Kidney epithelial cell (primary cell): ENCODE measurements at regions not wholly inside any gene's neighbourhood (a gene's known extent, or its start where the extent isn't known, plus 50 kb on each side); places are given as distances from the start of the nearest gene placed in this dataset.
"Not testable (repeated sequence)": the region's sequence is repeated elsewhere in the genome, so short reads cannot be mapped to it uniquely, and the experiment has no call there.

ENCODE experiments used
- DNase-seq: peaks from one replicate; pipeline ENCODE4 v3.0.0-alpha.2; 2010; ENCODE audit warnings: low read depth
- H3K27me3 ChIP-seq: 2 replicates; pipeline ENCODE4 v1.6.0; 2011; ENCODE audit warnings: low read length; ENCODE audit not compliant: control insufficient read depth, insufficient read depth
- H3K36me3 ChIP-seq: 2 replicates; pipeline ENCODE4 v1.5.1; 2011; ENCODE audit warnings: low read length; ENCODE audit not compliant: control insufficient read depth, insufficient read depth
- H3K4me3 ChIP-seq: 2 replicates; pipeline ENCODE4 v1.5.1; 2011; ENCODE audit warnings: low read depth, mild to moderate bottlenecking, control low read depth, low read length
- TF ChIP-seq, protein P1 (sequence below): IDR thresholded peaks from 2 replicates; pipeline ENCODE4 v1.5.1; 2011; ENCODE audit warnings: mild to moderate bottlenecking, moderate library complexity, low read length, control low read depth, inconsistent platforms; ENCODE audit not compliant: insufficient read depth, poor library complexity, severe bottlenecking

DNA sequence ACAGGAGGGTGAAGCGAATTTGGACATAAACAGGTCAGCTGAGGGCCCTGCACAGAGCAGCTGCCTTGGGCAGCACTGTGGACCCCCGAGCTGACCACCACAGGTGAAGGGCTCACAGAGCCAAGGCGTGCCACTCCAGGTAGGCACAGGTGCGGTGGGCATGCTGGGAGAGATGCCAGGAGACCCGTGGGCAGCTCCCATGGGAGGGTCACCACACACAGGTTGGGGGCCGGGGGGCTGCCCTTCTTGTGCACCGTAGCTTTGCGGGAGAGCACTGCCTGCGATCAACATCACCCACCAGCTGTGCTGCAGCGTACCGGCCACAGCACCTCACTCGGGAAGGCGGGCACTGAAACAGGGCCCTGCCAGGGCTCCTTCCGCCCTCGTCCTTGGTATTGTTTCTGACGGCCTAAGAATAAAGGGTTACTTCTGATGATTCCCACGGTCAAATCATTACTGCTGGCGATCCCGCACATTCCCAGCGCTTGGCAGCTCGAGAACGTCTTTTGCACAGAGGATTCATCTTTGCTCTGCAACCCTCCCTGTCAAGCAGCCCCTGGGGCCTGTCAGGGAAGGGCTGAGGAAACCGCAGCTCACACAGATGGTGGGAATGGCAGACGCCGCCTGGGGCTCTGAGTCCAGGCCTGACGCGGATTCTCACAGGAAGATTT, 181.7 kb downstream of the BANP start:
- H3K4me3 ChIP-seq: no peak overlapping the region
- H3K27me3 ChIP-seq: no peaks in the 10 kb centered on the region
- no peaks in the 10 kb centered on the region for H3K36me3 ChIP-seq
- TF ChIP-seq, protein P1, sequence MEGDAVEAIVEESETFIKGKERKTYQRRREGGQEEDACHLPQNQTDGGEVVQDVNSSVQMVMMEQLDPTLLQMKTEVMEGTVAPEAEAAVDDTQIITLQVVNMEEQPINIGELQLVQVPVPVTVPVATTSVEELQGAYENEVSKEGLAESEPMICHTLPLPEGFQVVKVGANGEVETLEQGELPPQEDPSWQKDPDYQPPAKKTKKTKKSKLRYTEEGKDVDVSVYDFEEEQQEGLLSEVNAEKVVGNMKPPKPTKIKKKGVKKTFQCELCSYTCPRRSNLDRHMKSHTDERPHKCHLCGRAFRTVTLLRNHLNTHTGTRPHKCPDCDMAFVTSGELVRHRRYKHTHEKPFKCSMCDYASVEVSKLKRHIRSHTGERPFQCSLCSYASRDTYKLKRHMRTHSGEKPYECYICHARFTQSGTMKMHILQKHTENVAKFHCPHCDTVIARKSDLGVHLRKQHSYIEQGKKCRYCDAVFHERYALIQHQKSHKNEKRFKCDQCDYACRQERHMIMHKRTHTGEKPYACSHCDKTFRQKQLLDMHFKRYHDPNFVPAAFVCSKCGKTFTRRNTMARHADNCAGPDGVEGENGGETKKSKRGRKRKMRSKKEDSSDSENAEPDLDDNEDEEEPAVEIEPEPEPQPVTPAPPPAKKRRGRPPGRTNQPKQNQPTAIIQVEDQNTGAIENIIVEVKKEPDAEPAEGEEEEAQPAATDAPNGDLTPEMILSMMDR: no peak
- no peak for DNase-seq

DNA sequence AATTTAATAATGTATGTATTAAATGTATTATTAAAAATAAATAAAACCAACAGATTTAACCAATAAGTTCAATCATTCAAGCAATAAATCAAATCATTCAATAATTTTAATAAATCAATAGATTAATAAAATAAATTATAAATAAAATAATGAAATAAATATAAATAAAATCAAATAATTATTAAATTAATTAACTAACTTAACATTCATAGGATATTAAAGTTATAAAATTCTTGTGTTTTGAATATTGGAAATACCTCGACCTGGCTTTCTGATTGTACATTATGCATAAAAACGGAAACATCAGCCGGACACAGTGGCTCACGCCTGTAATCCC, 182.2 kb downstream of the BANP start:
- TF ChIP-seq, protein P1: no peak
- no peak for DNase-seq
- H3K36me3 ChIP-seq: no peaks in the 10 kb centered on the region
- H3K4me3 ChIP-seq: no peak overlapping the region
- no peaks in the 10 kb centered on the region for H3K27me3 ChIP-seq

DNA sequence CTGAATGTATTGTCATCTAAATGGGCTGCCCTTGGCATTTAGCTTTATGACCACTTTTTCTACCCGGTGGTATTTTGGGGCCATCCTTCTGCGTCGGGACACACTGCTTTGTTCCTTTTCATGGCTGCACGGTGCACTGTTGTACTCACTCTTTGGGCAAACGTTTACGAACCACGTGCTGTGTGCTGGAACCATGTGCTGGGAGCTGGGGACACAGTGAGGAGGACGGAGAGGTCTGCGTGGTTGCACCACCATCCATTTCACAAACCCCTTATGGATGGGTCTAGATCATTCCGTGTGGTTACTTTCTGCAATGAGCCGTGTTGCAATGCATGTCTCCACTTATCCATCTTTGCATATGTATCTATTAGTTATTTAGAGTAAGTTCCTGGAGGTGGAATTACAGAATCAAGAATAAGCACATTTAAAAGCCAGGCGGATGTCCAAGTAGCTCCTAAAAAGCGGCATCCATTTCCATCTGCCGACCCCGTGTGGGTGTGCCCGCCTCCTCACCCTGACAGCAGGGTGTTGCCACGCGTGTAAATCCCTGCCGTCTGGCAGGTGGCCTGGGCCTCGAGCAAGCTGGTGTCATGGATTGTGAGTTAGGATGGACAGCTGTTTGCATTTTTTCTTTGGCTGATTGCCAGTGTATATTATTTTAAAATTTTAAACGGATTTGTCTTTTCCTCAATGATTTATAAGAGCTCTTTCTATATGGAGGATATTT, 183.1 kb downstream of the BANP start:
- not testable (repeated sequence) for DNase-seq, H3K27me3 ChIP-seq, H3K4me3 ChIP-seq, H3K36me3 ChIP-seq

DNA sequence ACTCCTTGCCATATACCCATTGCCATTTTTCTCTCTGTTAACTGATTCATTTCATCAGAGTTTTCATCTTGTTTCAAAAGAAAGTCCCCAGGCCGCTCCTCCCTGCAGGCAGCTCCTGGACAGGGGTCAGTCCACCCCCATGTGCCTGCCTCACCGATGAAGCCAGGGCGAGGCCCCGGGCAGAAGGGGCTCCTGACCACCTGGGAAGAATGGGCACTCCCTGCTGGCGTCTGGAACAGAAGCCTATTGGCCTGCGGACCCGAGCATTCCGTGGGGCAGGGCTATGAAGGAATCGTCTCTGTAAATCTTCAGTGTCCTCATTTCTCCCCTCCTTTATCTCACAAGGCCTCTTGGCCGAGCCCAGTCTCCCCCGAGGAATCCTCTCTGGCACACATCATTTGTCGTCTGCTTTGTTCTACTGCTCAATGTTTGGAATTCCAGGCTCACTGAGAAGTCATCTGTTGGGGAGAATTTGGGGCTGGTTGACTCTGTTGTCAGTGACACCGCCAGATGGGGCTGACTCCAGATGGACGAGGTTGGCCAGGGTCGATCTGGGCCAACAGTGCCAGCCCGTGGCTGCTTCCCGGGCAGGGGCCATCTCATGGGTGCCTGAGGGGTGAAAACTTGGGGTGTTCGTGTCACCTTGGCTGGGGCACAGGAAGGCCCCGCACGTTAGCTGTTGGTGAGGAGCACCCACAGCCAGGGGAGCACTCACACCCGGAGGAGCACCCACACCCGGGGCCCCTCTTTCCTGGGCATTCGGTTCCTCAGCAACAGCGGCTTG, 183.9 kb downstream of the BANP start:
- not testable (repeated sequence) for H3K4me3 ChIP-seq

DNA sequence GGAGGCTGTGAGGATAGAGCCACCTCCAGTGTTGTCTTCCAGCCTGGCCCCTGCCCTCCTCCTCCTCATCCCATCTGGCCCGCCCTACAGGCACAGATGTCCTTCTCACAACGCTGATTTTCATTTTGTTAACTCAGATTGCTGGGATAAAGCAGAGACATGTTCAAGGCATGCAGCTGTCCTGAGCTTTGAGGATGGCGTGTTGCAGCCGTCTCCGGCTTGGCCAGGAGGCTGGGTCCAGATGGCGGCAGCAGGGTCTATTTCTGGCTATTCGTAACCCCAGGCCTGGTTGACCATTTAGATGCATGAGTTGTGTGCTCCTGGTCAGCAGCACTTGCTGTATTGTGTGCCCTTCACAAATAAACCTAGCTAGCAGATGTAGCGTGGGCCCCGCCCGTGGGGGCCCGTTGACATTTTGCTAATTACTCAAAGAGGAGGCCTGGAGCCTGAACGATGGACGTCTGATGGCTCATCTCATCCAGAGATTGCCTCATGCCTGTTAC, 185.0 kb downstream of the BANP start:
- H3K27me3 ChIP-seq, H3K4me3 ChIP-seq, H3K36me3 ChIP-seq, DNase-seq: not testable (repeated sequence)

More for the DNA sequence above, 183.9 kb downstream of the BANP start:
- H3K36me3 ChIP-seq, DNase-seq, H3K27me3 ChIP-seq: not testable (repeated sequence)

DNA sequence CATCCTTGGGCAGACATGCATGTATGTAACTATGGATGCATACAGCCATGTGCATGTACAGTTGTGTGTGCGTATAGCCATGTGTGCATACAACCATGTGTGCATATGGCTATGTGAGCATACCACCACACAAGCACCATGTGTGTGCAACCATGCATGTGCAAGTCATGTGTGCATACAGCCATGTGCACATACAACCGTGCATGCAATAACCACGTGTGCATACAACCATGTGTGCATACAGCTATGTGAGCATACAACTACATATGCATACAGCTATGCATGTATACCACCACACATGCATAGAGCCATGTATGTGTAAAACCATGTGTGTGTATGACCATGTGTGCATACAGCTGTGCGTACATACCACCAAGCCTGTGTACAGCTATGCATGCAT, 185.7 kb downstream of the BANP start:
- H3K36me3 ChIP-seq, H3K4me3 ChIP-seq, DNase-seq, H3K27me3 ChIP-seq: not testable (repeated sequence)

DNA sequence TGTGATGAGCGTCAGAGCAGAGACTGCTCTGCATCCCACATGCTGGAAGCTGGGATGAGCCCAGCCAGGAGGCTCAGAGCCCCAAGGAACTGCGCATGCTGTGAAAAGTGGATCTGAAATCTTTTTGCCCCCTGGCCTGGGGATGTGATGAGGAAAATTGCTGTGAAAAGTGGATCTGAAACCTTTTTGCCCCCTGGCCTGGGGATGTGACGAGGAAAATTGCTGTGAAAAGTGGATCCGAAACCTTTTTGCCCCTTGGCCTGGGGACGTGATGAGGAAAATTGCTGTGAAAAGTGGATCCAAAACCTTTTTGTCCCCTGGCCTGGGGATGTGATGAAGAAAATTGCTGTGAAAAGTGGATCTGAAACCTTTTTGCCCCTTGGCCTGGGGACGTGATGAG, 187.9 kb downstream of the BANP start:
- H3K27me3 ChIP-seq, H3K4me3 ChIP-seq, H3K36me3 ChIP-seq, DNase-seq: not testable (repeated sequence)

DNA sequence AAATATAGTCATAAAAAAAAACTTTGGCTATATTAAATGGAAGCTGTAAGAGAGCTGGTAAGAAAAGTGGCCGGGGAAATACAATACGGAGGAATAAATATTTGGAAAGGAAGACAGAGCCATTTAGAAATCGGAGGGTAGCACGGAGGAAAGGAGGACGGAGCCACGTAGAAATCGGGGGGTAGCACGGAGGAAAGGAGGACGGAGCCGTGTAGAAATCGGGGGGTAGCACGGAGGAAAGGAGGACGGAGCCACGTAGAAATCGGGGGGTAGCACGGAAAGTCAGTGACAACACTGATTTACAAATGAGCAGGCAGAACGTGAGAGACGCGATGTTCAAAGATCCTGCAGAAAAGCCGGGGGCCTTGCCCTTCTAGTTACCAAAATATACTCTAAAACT, 189.0 kb downstream of the BANP start:
- H3K4me3 ChIP-seq, DNase-seq, H3K36me3 ChIP-seq, H3K27me3 ChIP-seq: not testable (repeated sequence)

DNA sequence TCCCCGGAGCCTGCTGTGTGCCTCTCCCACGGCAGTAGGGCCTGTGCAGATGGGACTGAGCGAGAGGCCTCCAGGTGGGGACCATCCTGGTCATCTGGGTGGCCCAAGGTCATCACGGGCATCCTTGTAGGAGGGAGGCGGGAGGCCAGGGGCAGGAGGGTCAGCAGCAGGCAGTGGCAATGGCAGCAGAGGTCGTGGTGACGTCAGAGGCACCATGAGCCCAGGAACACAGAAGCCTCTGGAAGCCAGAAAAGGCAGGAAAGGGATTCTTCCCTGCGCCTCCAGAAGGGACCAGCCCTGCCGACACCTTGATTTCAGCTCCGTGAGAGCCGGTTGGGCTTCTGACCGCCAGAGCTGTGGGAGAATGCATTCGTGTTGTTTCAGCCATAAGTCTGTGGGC, 190.3 kb downstream of the BANP start:
- no peaks in the 10 kb centered on the region for H3K36me3 ChIP-seq
- no peak for DNase-seq
- TF ChIP-seq, protein P1: no peak
- H3K4me3 ChIP-seq: no peak overlapping the region
- peaks cover 5% of the 10 kb centered on the region for H3K27me3 ChIP-seq

DNA sequence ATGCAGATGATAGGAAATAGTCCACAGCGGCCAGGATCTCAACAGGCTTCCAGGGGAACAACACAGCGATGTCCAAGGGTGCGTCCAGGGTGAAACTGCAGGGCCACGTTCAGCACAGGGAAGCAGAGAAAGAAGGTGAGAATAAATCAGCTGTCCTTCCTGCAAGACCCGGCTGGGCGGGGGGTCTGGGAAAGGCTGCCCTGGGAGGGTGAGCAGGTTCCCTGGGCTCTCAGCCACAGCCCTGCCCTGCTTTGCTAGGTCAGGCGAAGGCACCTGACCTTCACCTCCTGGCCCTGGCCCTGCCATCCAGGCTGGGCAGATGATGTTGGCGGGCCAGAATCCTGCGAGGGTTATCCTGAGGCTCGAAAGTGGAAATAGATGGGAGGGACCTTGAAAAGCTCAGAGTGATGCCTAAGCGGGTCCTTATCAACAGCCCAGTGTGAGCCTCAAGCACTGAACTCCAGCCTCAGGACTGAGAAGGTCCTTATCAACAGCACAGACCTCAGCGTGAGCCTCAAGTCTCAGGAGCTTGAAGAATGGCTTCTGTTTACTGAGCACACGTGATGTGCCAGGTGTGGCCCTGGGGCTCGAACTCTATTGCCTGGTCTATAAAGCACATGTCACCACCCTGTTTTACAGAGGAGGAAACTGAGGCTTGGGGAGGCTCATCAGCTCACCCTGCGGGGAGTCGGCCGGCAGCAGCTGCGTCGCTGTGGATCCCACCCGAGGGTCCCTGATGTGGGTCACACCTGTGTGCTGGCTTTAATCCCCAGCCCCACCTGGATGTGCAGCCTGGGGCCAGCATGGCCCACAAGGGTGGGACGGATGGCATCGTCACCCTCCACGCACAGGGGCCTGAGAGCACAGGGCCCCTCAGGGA, 191.1 kb downstream of the BANP start:
- not testable (repeated sequence) for H3K36me3 ChIP-seq, H3K4me3 ChIP-seq, H3K27me3 ChIP-seq, DNase-seq
